ENCODE measurements at regions not wholly inside any gene's neighbourhood (a gene's known extent, or its start where the extent isn't known, plus 50 kb on each side); places are given as distances from the start of the nearest gene placed in this dataset.

GRCh38 chr1:94607398-94607797, 65.8 kb upstream of the F3 start:
- no peak for TF ChIP-seq CTCF (IDR thresholded peaks at IDR 0.05)
- TF ChIP-seq POLR2A (IDR thresholded peaks at IDR 0.05): no peak
